GM23338 (cell line): ENCODE measurements at regions not wholly inside any gene's neighbourhood (a gene's known extent, or its start where the extent isn't known, plus 50 kb on each side); places are given as distances from the start of the nearest gene placed in this dataset.

Source experiments
- CREB1 ChIP-seq: fragments of 250-450 bp; sonication (Bioruptor Pico); IDR thresholded peaks from 2 replicates; pipeline ENCODE4 v1.5.0; 2020; ENCODE audit warnings: low read depth, mild to moderate bottlenecking, moderate library complexity
- CTCF ChIP-seq, 2 experiments: fragments of 200-600 bp in 1 of 2; sonication (generic) in 1 of 2; conservative IDR thresholded peaks; 2 replicates each; pipeline versions ENCODE4 v1.5.1 to v1.6.1; 2016 to 2017; ENCODE audit warnings: antibody characterized with exemption in 2 of 2, low read depth in 2 of 2, mild to moderate bottlenecking in 2 of 2, moderate library complexity in 1 of 2
- EZH2 ChIP-seq: fragments of 200-600 bp; sonication (generic); IDR thresholded peaks from one replicate; pipeline ENCODE4 v1.8.0; 2017; ENCODE audit warnings: antibody characterized with exemption, mild to moderate bottlenecking, low read depth; ENCODE audit not compliant: unreplicated experiment
- EZH2phosphoT487 ChIP-seq: fragments of 200-600 bp; sonication (generic); IDR thresholded peaks from one replicate; pipeline ENCODE4 v1.8.1; 2018; ENCODE audit warnings: antibody characterized with exemption; ENCODE audit not compliant: unreplicated experiment
- JUNB ChIP-seq: IDR thresholded peaks from one replicate; pipeline ENCODE4 v1.6.1; 2016; ENCODE audit warnings: antibody characterized with exemption; ENCODE audit not compliant: unreplicated experiment
- POLR2AphosphoS5 ChIP-seq: IDR thresholded peaks from 2 replicates; pipeline ENCODE4 v1.6.1; 2016; ENCODE audit warnings: antibody characterized with exemption, low read depth
- ZNF114 ChIP-seq: fragments of 250-450 bp; sonication (Bioruptor Pico); IDR thresholded peaks from 2 replicates; pipeline ENCODE4 v1.5.0; 2020; ENCODE audit warnings: mild to moderate bottlenecking, moderate library complexity

DNA sequence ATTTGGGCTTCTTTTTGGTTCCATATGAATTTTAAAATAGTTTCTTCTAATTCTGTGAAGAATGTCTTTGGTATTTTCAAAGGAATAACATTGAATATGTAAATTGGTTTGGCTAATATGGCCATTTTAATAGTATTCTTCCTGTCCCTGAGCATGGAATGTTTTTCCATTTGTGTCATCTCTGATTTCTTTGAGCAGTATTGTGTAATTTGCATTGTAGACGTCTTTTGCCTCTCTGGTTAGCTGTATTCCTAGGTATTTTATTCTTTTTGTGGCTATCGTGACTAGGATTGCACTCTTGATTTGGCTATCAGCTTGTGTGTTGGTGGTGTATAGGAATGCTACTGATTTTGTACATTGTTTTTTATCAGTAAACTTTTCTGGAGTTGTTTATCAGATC, 601.9 kb downstream of the SNAPC1 start:
- TF ChIP-seq CTCF (conservative IDR thresholded peaks at IDR 0.05; ENCODE audit: low read depth in 2 of 2) = no peak
- TF ChIP-seq EZH2 = no peak
- no peak for TF ChIP-seq CREB1 (CRISPR knock-in tag)
- TF ChIP-seq JUNB = no peak
- TF ChIP-seq POLR2AphosphoS5 = no peak
- TF ChIP-seq EZH2phosphoT487 = no peak
- TF ChIP-seq ZNF114 (CRISPR knock-in tag) = no peak
